Liver (tissue), 3 donors: ENCODE measurements at regions not wholly inside any gene's neighbourhood (a gene's known extent, or its start where the extent isn't known, plus 50 kb on each side); places are given as distances from the start of the nearest gene placed in this dataset.

ENCODE experiments used
- EGR1 ChIP-seq, 2 donors: IDR thresholded peaks; 2 replicates each; pipeline ENCODE4 v1.6.1; 2016 to 2018; ENCODE audit warnings: antibody characterized with exemption in 2 of 2, low read depth in 2 of 2
- GABPA ChIP-seq, 2 donors: IDR thresholded peaks in 1 of 2; conservative IDR thresholded peaks in 1 of 2; 2 replicates each; pipeline ENCODE4 v1.6.1; 2016; ENCODE audit warnings: antibody characterized with exemption in 2 of 2, mild to moderate bottlenecking in 1 of 2, moderate library complexity in 1 of 2
- JUND ChIP-seq, 2 donors: IDR thresholded peaks; 2 replicates each; pipeline ENCODE4 v1.6.1; 2016; ENCODE audit warnings: antibody characterized with exemption in 2 of 2
- RXRA ChIP-seq, 2 donors: IDR thresholded peaks; 2 replicates each; pipeline ENCODE4 v1.6.1; 2017 to 2018; ENCODE audit warnings: antibody characterized with exemption in 2 of 2, mild to moderate bottlenecking in 1 of 2
- SP1 ChIP-seq: IDR thresholded peaks from 2 replicates; pipeline ENCODE4 v1.6.1; 2018; ENCODE audit warnings: antibody characterized with exemption, mild to moderate bottlenecking
- TAF1 ChIP-seq: conservative IDR thresholded peaks from 2 replicates; pipeline ENCODE4 v1.6.1; 2016; ENCODE audit warnings: antibody characterized with exemption, mild to moderate bottlenecking
- TF ChIP-seq, protein P1 (sequence below): fragments of 150-350 bp; IDR thresholded peaks from 2 replicates; pipeline ENCODE4 v1.5.1; 2017; ENCODE audit warnings: improper control_type of control experiment, low read depth, low read length; ENCODE audit not compliant: missing input control
- TF ChIP-seq, protein P2 (sequence below): IDR thresholded peaks from 2 replicates; pipeline ENCODE4 v1.6.1; 2016; ENCODE audit warnings: antibody characterized with exemption
- TF ChIP-seq, protein P3 (sequence below): IDR thresholded peaks from 2 replicates; pipeline ENCODE4 v1.6.1; 2016; ENCODE audit warnings: antibody characterized with exemption
- donor health status: healthy.
- donor health status: healthy.

DNA sequence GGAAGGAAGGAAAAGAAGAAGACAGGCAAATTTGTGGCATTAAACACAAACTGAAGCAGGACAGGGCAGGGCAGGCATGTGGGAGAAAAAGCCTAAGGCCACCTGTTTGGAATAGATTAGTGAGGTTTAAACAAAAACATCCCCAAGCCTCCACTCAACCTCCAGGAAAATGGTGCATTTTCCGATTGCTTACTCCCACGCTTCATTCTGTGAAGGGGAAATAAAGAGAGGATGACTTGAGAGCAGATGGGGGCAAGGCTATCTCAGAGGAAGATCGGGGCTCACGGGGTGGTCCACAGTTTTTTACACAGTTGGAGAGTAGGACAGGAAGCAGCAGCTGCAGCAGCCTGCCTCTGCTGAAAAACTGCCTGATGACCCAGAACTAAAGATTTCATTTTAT, 250.9 kb downstream of the DUSP6 start:
- TF ChIP-seq, protein P1, sequence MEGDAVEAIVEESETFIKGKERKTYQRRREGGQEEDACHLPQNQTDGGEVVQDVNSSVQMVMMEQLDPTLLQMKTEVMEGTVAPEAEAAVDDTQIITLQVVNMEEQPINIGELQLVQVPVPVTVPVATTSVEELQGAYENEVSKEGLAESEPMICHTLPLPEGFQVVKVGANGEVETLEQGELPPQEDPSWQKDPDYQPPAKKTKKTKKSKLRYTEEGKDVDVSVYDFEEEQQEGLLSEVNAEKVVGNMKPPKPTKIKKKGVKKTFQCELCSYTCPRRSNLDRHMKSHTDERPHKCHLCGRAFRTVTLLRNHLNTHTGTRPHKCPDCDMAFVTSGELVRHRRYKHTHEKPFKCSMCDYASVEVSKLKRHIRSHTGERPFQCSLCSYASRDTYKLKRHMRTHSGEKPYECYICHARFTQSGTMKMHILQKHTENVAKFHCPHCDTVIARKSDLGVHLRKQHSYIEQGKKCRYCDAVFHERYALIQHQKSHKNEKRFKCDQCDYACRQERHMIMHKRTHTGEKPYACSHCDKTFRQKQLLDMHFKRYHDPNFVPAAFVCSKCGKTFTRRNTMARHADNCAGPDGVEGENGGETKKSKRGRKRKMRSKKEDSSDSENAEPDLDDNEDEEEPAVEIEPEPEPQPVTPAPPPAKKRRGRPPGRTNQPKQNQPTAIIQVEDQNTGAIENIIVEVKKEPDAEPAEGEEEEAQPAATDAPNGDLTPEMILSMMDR = no peak
- TF ChIP-seq SP1 = no peak
- no peak for TF ChIP-seq RXRA (IDR thresholded peaks at IDR 0.05)
- TF ChIP-seq, protein P2, sequence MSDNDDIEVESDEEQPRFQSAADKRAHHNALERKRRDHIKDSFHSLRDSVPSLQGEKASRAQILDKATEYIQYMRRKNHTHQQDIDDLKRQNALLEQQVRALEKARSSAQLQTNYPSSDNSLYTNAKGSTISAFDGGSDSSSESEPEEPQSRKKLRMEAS = no peak
- TF ChIP-seq GABPA (IDR thresholded peaks at IDR 0.05 in 1 of 2, conservative IDR thresholded peaks at IDR 0.05 in 1 of 2) = no peak
- TF ChIP-seq, protein P3, sequence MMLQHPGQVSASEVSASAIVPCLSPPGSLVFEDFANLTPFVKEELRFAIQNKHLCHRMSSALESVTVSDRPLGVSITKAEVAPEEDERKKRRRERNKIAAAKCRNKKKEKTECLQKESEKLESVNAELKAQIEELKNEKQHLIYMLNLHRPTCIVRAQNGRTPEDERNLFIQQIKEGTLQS = no peak
- no peak for TF ChIP-seq JUND (IDR thresholded peaks at IDR 0.05)
- TF ChIP-seq TAF1 = no peak
- TF ChIP-seq EGR1 (IDR thresholded peaks at IDR 0.05; ENCODE audit: low read depth in 2 of 2) = no peak
